ENCODE measurements at regions not wholly inside any gene's neighbourhood (a gene's known extent, or its start where the extent isn't known, plus 50 kb on each side); places are given as distances from the start of the nearest gene placed in this dataset.
A peak's percentile ranks its signal among the peaks of the same experiment; 100 is the strongest.

- Mint-ChIP-seq H3K27ac (ENCODE audit: unreplicated experiment) (no peak overlapping the region), H3K4me3 (ENCODE audit: unreplicated experiment) (no peak overlapping the region), H3K36me3 (ENCODE audit: low read depth, unreplicated experiment) (no peaks in the 10 kb centered on the region), H3K27me3 (ENCODE audit: low read depth, unreplicated experiment) (no peaks in the 10 kb centered on the region), H3K4me1 (ENCODE audit: low read depth, unreplicated experiment) (no peaks in the 10 kb centered on the region), H3K9me3 (ENCODE audit: unreplicated experiment) (no peaks in the 10 kb centered on the region)
- Histone ChIP-seq H3K36me3 (ENCODE audit: insufficient read depth, low read length) (no peaks in the 10 kb centered on the region), H3K27ac (ENCODE audit: low read depth, low read length) (no peak overlapping the region), H3K79me2 (ENCODE audit: insufficient read depth, low read length) (no peaks in the 10 kb centered on the region), H3K4me1 (ENCODE audit: insufficient read depth, low read length) (no peaks in the 10 kb centered on the region), H3K4me3 (ENCODE audit: insufficient read depth, low read depth, low read length) (no peak overlapping the region), H3K9ac (ENCODE audit: low read length) (no peak overlapping the region), H4K20me1 (ENCODE audit: insufficient read depth, low read length) (no peaks in the 10 kb centered on the region), H2AFZ (ENCODE audit: low read depth, low read length) (no peak overlapping the region), H3K9me3 (ENCODE audit: insufficient read depth, low read depth, low read length) (no peaks in the 10 kb centered on the region), H3K27me3 (ENCODE audit: insufficient read depth, low read length) (no peaks in the 10 kb centered on the region), H3K4me2 (ENCODE audit: low read length) (no peak overlapping the region)
- DNase-seq (ENCODE audit: low read depth) (no peak), FAIRE-seq (no peak)
- TF ChIP-seq EZH2 (IDR thresholded peaks at IDR 0.05; ENCODE audit: insufficient read depth, low read length): no peak
- peak; percentile 18 for TF ChIP-seq CTCF (IDR thresholded peaks at IDR 0.05; ENCODE audit: insufficient read depth, low read depth, low read length)
Observed at GRCh38 chr4:178599521-178599920, 1157.3 kb upstream of the AGA start.

GRCh38 chr4:178602833-178603232 lies 1160.6 kb upstream of the AGA start:
- Histone ChIP-seq H3K27ac (ENCODE audit: low read depth, low read length) (no peak overlapping the region), H4K20me1 (ENCODE audit: insufficient read depth, low read length) (no peaks in the 10 kb centered on the region), H3K9ac (ENCODE audit: low read length) (no peak overlapping the region), H3K4me1 (ENCODE audit: insufficient read depth, low read length) (no peaks in the 10 kb centered on the region), H3K36me3 (ENCODE audit: insufficient read depth, low read length) (no peaks in the 10 kb centered on the region), H3K79me2 (ENCODE audit: insufficient read depth, low read length) (no peaks in the 10 kb centered on the region), H3K9me3 (ENCODE audit: insufficient read depth, low read depth, low read length) (no peaks in the 10 kb centered on the region), H2AFZ (ENCODE audit: low read depth, low read length) (no peak overlapping the region), H3K27me3 (ENCODE audit: insufficient read depth, low read length) (no peaks in the 10 kb centered on the region), H3K4me3 (ENCODE audit: insufficient read depth, low read depth, low read length) (no peak overlapping the region), H3K4me2 (ENCODE audit: low read length) (no peak overlapping the region)
- no peaks in the 10 kb centered on the region for H3K9me3 Mint-ChIP-seq (ENCODE audit: unreplicated experiment)
- no peak for TF ChIP-seq CTCF (IDR thresholded peaks at IDR 0.05; ENCODE audit: insufficient read depth, low read depth, low read length)
- no peak for TF ChIP-seq EZH2 (IDR thresholded peaks at IDR 0.05; ENCODE audit: insufficient read depth, low read length)
- H3K4me1 Mint-ChIP-seq (ENCODE audit: low read depth, unreplicated experiment): no peaks in the 10 kb centered on the region
- DNase-seq (ENCODE audit: low read depth) (no peak), FAIRE-seq (no peak)
- H3K36me3 Mint-ChIP-seq (ENCODE audit: low read depth, unreplicated experiment): no peaks in the 10 kb centered on the region
- H3K27me3 Mint-ChIP-seq (ENCODE audit: low read depth, unreplicated experiment): no peaks in the 10 kb centered on the region
- H3K27ac Mint-ChIP-seq (ENCODE audit: unreplicated experiment): no peak overlapping the region
- no peak overlapping the region for H3K4me3 Mint-ChIP-seq (ENCODE audit: unreplicated experiment)

DNA sequence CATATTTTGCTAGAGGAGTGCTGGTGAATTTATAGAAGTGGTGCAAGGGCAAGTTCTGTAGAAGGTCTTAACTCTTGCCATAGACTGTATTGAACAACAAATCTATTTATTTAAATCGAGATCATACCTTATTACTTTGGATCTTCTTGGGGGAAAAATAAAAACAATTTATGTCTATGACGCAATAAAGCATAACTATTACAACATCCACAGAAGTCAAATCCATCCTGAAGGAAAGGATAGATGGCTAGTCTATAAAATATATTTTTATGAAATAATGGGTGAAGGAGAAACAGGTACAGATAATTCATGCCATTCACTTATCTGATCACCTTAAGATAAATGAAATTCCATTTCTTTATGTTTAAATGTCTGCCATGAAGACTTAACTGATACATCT lies 1168.8 kb upstream of the AGA start:
- H3K4me1 ChIP-seq (ENCODE audit: insufficient read depth, low read length): no peaks in the 10 kb centered on the region
- no peak overlapping the region for H3K4me3 ChIP-seq (ENCODE audit: insufficient read depth, low read depth, low read length)
- no peak overlapping the region for H3K9ac ChIP-seq (ENCODE audit: low read length)
- no peaks in the 10 kb centered on the region for H3K27me3 Mint-ChIP-seq (ENCODE audit: low read depth, unreplicated experiment)
- no peak overlapping the region for H3K4me3 Mint-ChIP-seq (ENCODE audit: unreplicated experiment)
- H3K27ac Mint-ChIP-seq (ENCODE audit: unreplicated experiment): no peak overlapping the region
- no peaks in the 10 kb centered on the region for H3K9me3 ChIP-seq (ENCODE audit: insufficient read depth, low read depth, low read length)
- H3K9me3 Mint-ChIP-seq (ENCODE audit: unreplicated experiment): peaks cover 3% of the 10 kb centered on the region
- no peaks in the 10 kb centered on the region for H3K27me3 ChIP-seq (ENCODE audit: insufficient read depth, low read length)
- no peak overlapping the region for H3K4me2 ChIP-seq (ENCODE audit: low read length)
- no peaks in the 10 kb centered on the region for H3K4me1 Mint-ChIP-seq (ENCODE audit: low read depth, unreplicated experiment)
- no peak overlapping the region for H3K27ac ChIP-seq (ENCODE audit: low read depth, low read length)
- DNase-seq (ENCODE audit: low read depth) (no peak), FAIRE-seq (no peak)
- H4K20me1 ChIP-seq (ENCODE audit: insufficient read depth, low read length): no peaks in the 10 kb centered on the region
- no peaks in the 10 kb centered on the region for H3K36me3 ChIP-seq (ENCODE audit: insufficient read depth, low read length)
- H3K79me2 ChIP-seq (ENCODE audit: insufficient read depth, low read length): no peaks in the 10 kb centered on the region
- TF ChIP-seq CTCF (IDR thresholded peaks at IDR 0.05; ENCODE audit: insufficient read depth, low read depth, low read length) (no peak), EZH2 (IDR thresholded peaks at IDR 0.05; ENCODE audit: insufficient read depth, low read length) (no peak)
- no peaks in the 10 kb centered on the region for H3K36me3 Mint-ChIP-seq (ENCODE audit: low read depth, unreplicated experiment)
- H2AFZ ChIP-seq (ENCODE audit: low read depth, low read length): no peak overlapping the region
